HepG2 (cell line): ENCODE measurements at regions not wholly inside any gene's neighbourhood (a gene's known extent, or its start where the extent isn't known, plus 50 kb on each side); places are given as distances from the start of the nearest gene placed in this dataset.
A peak's percentile ranks its signal among the peaks of the same experiment; 100 is the strongest.

ENCODE experiments used
- ARID4A ChIP-seq: sonication (generic); formaldehyde crosslinking; IDR thresholded peaks from 2 replicates; pipeline ENCODE4 v1.5.0; 2020; ENCODE audit warnings: mild to moderate bottlenecking, missing genetic modification reagents, borderline replicate concordance
- ARID5B ChIP-seq: IDR thresholded peaks from 2 replicates; pipeline ENCODE4 v1.4.0; 2020; ENCODE audit warnings: mild to moderate bottlenecking, missing genetic modification reagents
- DNMT1 ChIP-seq: sonication (generic); formaldehyde crosslinking; IDR thresholded peaks from 2 replicates; pipeline ENCODE4 v1.5.1; 2020; ENCODE audit warnings: mild to moderate bottlenecking, missing genetic modification reagents
- HNF4G ChIP-seq, 2 experiments: sonication (generic) in 1 of 2; formaldehyde crosslinking in 1 of 2; IDR thresholded peaks; 2 replicates each; pipeline versions ENCODE4 v1.4.0 to v1.6.1; 2011 to 2020; ENCODE audit warnings: borderline replicate concordance in 2 of 2, low read depth in 2 of 2, mild to moderate bottlenecking in 2 of 2, low read length in 1 of 2, missing genetic modification reagents in 1 of 2, moderate library complexity in 1 of 2
- KLF15 ChIP-seq: sonication (generic); formaldehyde crosslinking; IDR thresholded peaks from 2 replicates; pipeline ENCODE4 v1.8.1; 2023; ENCODE audit warnings: borderline replicate concordance, mild to moderate bottlenecking, inconsistent platforms, missing genetic modification reagents, mixed read lengths
- MED13 ChIP-seq: sonication (generic); formaldehyde crosslinking; IDR thresholded peaks from 2 replicates; pipeline ENCODE4 v1.5.0; 2020; ENCODE audit warnings: missing genetic modification reagents
- MTF2 ChIP-seq: sonication (generic); formaldehyde crosslinking; IDR thresholded peaks from 2 replicates; pipeline ENCODE4 v1.5.0; 2020; ENCODE audit warnings: missing genetic modification reagents, borderline replicate concordance
- NKX3-1 ChIP-seq: sonication (generic); formaldehyde crosslinking; IDR thresholded peaks from 2 replicates; pipeline ENCODE4 v1.5.0; 2020; ENCODE audit warnings: missing genetic modification reagents
- PAXIP1 ChIP-seq: sonication (generic); formaldehyde crosslinking; conservative IDR thresholded peaks from 2 replicates; pipeline ENCODE4 v1.4.0; 2020; ENCODE audit warnings: mild to moderate bottlenecking, missing genetic modification reagents, moderate library complexity
- PCBP2 ChIP-seq: fragments of 200-400 bp; formaldehyde crosslinking; optimal IDR thresholded peaks from 2 replicates; pipeline ENCODE3; 2018; ENCODE audit warnings: low read length, low read depth; ENCODE audit not compliant: poor library complexity, severe bottlenecking
- SALL2 ChIP-seq: sonication (generic); formaldehyde crosslinking; IDR thresholded peaks from 2 replicates; pipeline ENCODE4 v1.8.1; 2023; ENCODE audit warnings: mild to moderate bottlenecking, missing genetic modification reagents, inconsistent platforms
- SAP130 ChIP-seq: IDR thresholded peaks from 2 replicates; pipeline ENCODE4 v1.6.1; 2016; ENCODE audit warnings: low read depth
- SNRNP70 ChIP-seq: fragments of 200-400 bp; formaldehyde crosslinking; IDR thresholded peaks from 2 replicates; pipeline ENCODE4 v1.6.1; 2017; ENCODE audit warnings: mild to moderate bottlenecking, low read depth, low read length, moderate library complexity
- ZC3H4 ChIP-seq: sonication (generic); formaldehyde crosslinking; IDR thresholded peaks from 2 replicates; pipeline ENCODE4 v1.4.0; 2020; ENCODE audit warnings: missing genetic modification reagents, borderline replicate concordance
- ZNF24 ChIP-seq: fragments of 450-650 bp; IDR thresholded peaks from 2 replicates; pipeline ENCODE4 v1.6.1; 2017; ENCODE audit warnings: antibody characterized with exemption, mild to moderate bottlenecking
- ZNF292 ChIP-seq: sonication (generic); formaldehyde crosslinking; IDR thresholded peaks from 2 replicates; pipeline ENCODE4 v1.8.1; 2022; ENCODE audit warnings: mild to moderate bottlenecking, low read depth, missing genetic modification reagents, borderline replicate concordance
- ZNF564 ChIP-seq: sonication (generic); formaldehyde crosslinking; IDR thresholded peaks from 2 replicates; pipeline ENCODE4 v1.8.1; 2023; ENCODE audit warnings: mild to moderate bottlenecking, missing genetic modification reagents

- TF ChIP-seq ARID4A (CRISPR knock-in tag) (peak; percentile 22; the same call in 1 of the 2 replicates), HNF4G (IDR thresholded peaks at IDR 0.05; ENCODE audit: borderline replicate concordance, low read depth, low read length) (no peak), HNF4G (CRISPR knock-in tag; IDR thresholded peaks at IDR 0.05; ENCODE audit: borderline replicate concordance, low read depth) (no peak), KLF15 (no peak), NKX3-1 (CRISPR knock-in tag) (no peak), ZC3H4 (CRISPR knock-in tag) (no peak), ZNF292 (peak; percentile 73), DNMT1 (no peak), SALL2 (0 out of 2 replicates have a peak, but pooled peaks have one; percentile 51), PCBP2 (no peak), MTF2 (CRISPR knock-in tag) (peak; percentile 55; the same call in 1 of the 2 replicates), PAXIP1 (CRISPR knock-in tag) (no peak), SAP130 (CRISPR knock-in tag) (peak; percentile 35; the same call in 1 of the 2 replicates), ARID5B (peak; percentile 47), ZNF564 (CRISPR knock-in tag) (no peak), ZNF24 (no peak), SNRNP70 (no peak), MED13 (CRISPR knock-in tag) (no peak)
Observed at GRCh38 chr7:54932818-54933543, 85.8 kb upstream of the EGFR start (continued).
